H9 (cell line): ENCODE measurements at regions not wholly inside any gene's neighbourhood (a gene's known extent, or its start where the extent isn't known, plus 50 kb on each side); places are given as distances from the start of the nearest gene placed in this dataset.

Source experiments
- DNase-seq: peaks from one replicate; pipeline ENCODE4 v3.0.0-alpha.2; 2017
- H2AFZ ChIP-seq: one replicate; pipeline ENCODE4 v1.6.1; 2013; ENCODE audit warnings: mild to moderate bottlenecking, low read length, control low read depth, moderate library complexity
- H2AK5ac ChIP-seq: 2 replicates; pipeline ENCODE4 v1.6.1; 2013; ENCODE audit warnings: low read length, control low read depth, mixed read lengths; ENCODE audit not compliant: insufficient read length
- H2BK120ac ChIP-seq: one replicate; pipeline ENCODE4 v1.6.1; 2013; ENCODE audit warnings: low read depth, mild to moderate bottlenecking, low read length, control low read depth, inconsistent platforms; ENCODE audit not compliant: poor library complexity, severe bottlenecking
- H2BK12ac ChIP-seq: 2 replicates; pipeline ENCODE4 v1.6.1; 2013; ENCODE audit warnings: low read length, control low read depth, mixed read lengths, low read depth; ENCODE audit not compliant: insufficient read length
- H2BK15ac ChIP-seq: 2 replicates; pipeline ENCODE4 v1.6.1; 2013; ENCODE audit warnings: low read depth, low read length, control low read depth
- H2BK20ac ChIP-seq: one replicate; pipeline ENCODE4 v1.6.1; 2013; ENCODE audit warnings: low read depth, mild to moderate bottlenecking, low read length, control low read depth, inconsistent platforms; ENCODE audit not compliant: poor library complexity, severe bottlenecking
- H2BK5ac ChIP-seq: 2 replicates; pipeline ENCODE4 v1.6.1; 2013; ENCODE audit warnings: low read length, control low read depth, mixed read lengths; ENCODE audit not compliant: insufficient read length
- H3K14ac ChIP-seq: 2 replicates; pipeline ENCODE4 v1.6.1; 2013; ENCODE audit warnings: low read length, control low read depth; ENCODE audit not compliant: insufficient read depth
- H3K18ac ChIP-seq: 2 replicates; pipeline ENCODE4 v1.6.1; 2013; ENCODE audit warnings: low read depth, mild to moderate bottlenecking, mixed read lengths, low read length, control low read depth; ENCODE audit not compliant: insufficient read length
- H3K23ac ChIP-seq: 2 replicates; pipeline ENCODE4 v1.6.1; 2013; ENCODE audit warnings: low read length, control low read depth, mixed read lengths, low read depth; ENCODE audit not compliant: insufficient read length
- H3K23me2 ChIP-seq: 2 replicates; pipeline ENCODE4 v1.6.1; 2013; ENCODE audit warnings: low read depth, mild to moderate bottlenecking, mixed read lengths, low read length, control low read depth; ENCODE audit not compliant: insufficient read length, poor library complexity, severe bottlenecking
- H3K27ac ChIP-seq: 2 replicates; pipeline ENCODE4 v1.5.1; 2013; ENCODE audit warnings: low read length, control low read depth, mixed read lengths, low read depth; ENCODE audit not compliant: insufficient read length
- H3K27me3 ChIP-seq: 2 replicates; pipeline ENCODE4 v1.6.1; 2013; ENCODE audit warnings: low read length, control low read depth, inconsistent platforms; ENCODE audit not compliant: insufficient read depth
- H3K4ac ChIP-seq: 2 replicates; pipeline ENCODE4 v1.6.1; 2013; ENCODE audit warnings: low read depth, mild to moderate bottlenecking, control low read depth, inconsistent platforms, low read length, moderate library complexity
- H3K4me1 ChIP-seq: 2 replicates; pipeline ENCODE4 v1.6.1; 2013; ENCODE audit warnings: low read length, control low read depth, inconsistent platforms; ENCODE audit not compliant: insufficient read depth
- H3K4me2 ChIP-seq: 2 replicates; pipeline ENCODE4 v1.6.1; 2013; ENCODE audit warnings: low read length, control low read depth, mixed read lengths; ENCODE audit not compliant: insufficient read length, insufficient read depth
- H3K56ac ChIP-seq: 2 replicates; pipeline ENCODE4 v1.6.1; 2013; ENCODE audit warnings: low read depth, mild to moderate bottlenecking, mixed read lengths, low read length, control low read depth; ENCODE audit not compliant: insufficient read length
- H3K79me1 ChIP-seq: 2 replicates; pipeline ENCODE4 v1.6.1; 2013; ENCODE audit warnings: low read depth, mild to moderate bottlenecking, moderate library complexity, low read length, control low read depth, inconsistent platforms; ENCODE audit not compliant: insufficient read depth, poor library complexity, severe bottlenecking
- H3K79me2 ChIP-seq: 2 replicates; pipeline ENCODE4 v1.6.1; 2013; ENCODE audit warnings: low read length, control low read depth, inconsistent platforms; ENCODE audit not compliant: insufficient read depth
- H3K9ac ChIP-seq: 2 replicates; pipeline ENCODE4 v1.6.1; 2013; ENCODE audit warnings: low read length, control low read depth, mixed read lengths; ENCODE audit not compliant: insufficient read length; ENCODE audit errors: extremely low read depth
- H3K9me3 ChIP-seq: one replicate; pipeline ENCODE4 v1.6.1; 2013; ENCODE audit warnings: low read depth, low read length, inconsistent platforms; ENCODE audit not compliant: control insufficient read depth
- H3T11ph ChIP-seq: one replicate; pipeline ENCODE4 v1.6.1; 2013; ENCODE audit warnings: mild to moderate bottlenecking, low read length, control low read depth, inconsistent platforms
- H4K20me1 ChIP-seq: one replicate; pipeline ENCODE4 v1.6.1; 2013; ENCODE audit not compliant: control insufficient read depth, insufficient read length, insufficient read depth
- H4K5ac ChIP-seq: 2 replicates; pipeline ENCODE4 v1.6.1; 2013; ENCODE audit warnings: low read depth, mild to moderate bottlenecking, mixed read lengths, low read length, control low read depth; ENCODE audit not compliant: insufficient read length
- H4K8ac ChIP-seq: replicated peaks from 2 replicates; pipeline ENCODE4 v1.6.1; 2013; ENCODE audit warnings: low read length, control low read depth, mixed read lengths, low read depth; ENCODE audit not compliant: insufficient read length
- H4K91ac ChIP-seq: 2 replicates; pipeline ENCODE4 v1.6.1; 2013; ENCODE audit warnings: low read depth, mild to moderate bottlenecking, moderate library complexity, mixed read lengths, low read length, control low read depth; ENCODE audit not compliant: insufficient read length
- H3K27ac Mint-ChIP-seq, 3 experiments: 2 replicates in 2 of 3; 3 replicates in 1 of 3; pipeline ENCODE4 v1.8.0; 2020 to 2021; ENCODE audit warnings: mixed read lengths in 3 of 3, mild to moderate bottlenecking in 1 of 3, moderate library complexity in 1 of 3
- H3K27me3 Mint-ChIP-seq: 2 replicates; pipeline ENCODE4 v1.8.0; 2021; ENCODE audit warnings: low read depth, mild to moderate bottlenecking, moderate library complexity, mixed read lengths
- H3K36me3 Mint-ChIP-seq, 3 experiments: 2 replicates in 2 of 3; 3 replicates in 1 of 3; pipeline ENCODE4 v1.8.0; 2020 to 2021; ENCODE audit warnings: low read depth in 3 of 3, mixed read lengths in 3 of 3; ENCODE audit not compliant: insufficient read depth in 1 of 3
- H3K4me1 Mint-ChIP-seq, 2 experiments: 2 replicates each; pipeline ENCODE4 v1.8.0; 2020; ENCODE audit warnings: mixed read lengths in 2 of 2
- H3K4me3 Mint-ChIP-seq, 2 experiments: 2 replicates in 1 of 2; 3 replicates in 1 of 2; pipeline ENCODE4 v1.8.0; 2020 to 2021; ENCODE audit warnings: mild to moderate bottlenecking in 2 of 2, mixed read lengths in 2 of 2, moderate library complexity in 1 of 2
- H3K9me3 Mint-ChIP-seq, 2 experiments: 2 replicates in 1 of 2; 3 replicates in 1 of 2; pipeline ENCODE4 v1.8.0; 2020; ENCODE audit warnings: mild to moderate bottlenecking in 2 of 2, mixed read lengths in 2 of 2, moderate library complexity in 1 of 2
- CTCF ChIP-seq: fragments of 200-600 bp; sonication (generic); conservative IDR thresholded peaks from 3 replicates; pipeline ENCODE4 v1.8.0; 2021; ENCODE audit warnings: antibody characterized with exemption, mild to moderate bottlenecking
- WGBS: extraction: QIAGEN DNeasy Blood & Tissue Kit; methylation state at CpG from one replicate; pipeline ENCODE4 v1.1.7; 2013; ENCODE audit warnings: missing lambda C conversion rate, low lambda C conversion rate, mixed read lengths; ENCODE audit not compliant: insufficient read length; ENCODE audit errors: extremely low coverage; 5-methylcytosine and 5-hydroxymethylcytosine counted together

GRCh38 chr14:26947265-26947664 lies 349.4 kb upstream of the NOVA1 start:
- H3K9me3 ChIP-seq = no peaks in the 10 kb centered on the region
- no peak overlapping the region for H2AK5ac ChIP-seq
- no peak overlapping the region for H3K27ac Mint-ChIP-seq
- no peak overlapping the region for H2BK20ac ChIP-seq
- no peak overlapping the region for H2BK120ac ChIP-seq
- no peak overlapping the region for H3K4me2 ChIP-seq
- H3K14ac ChIP-seq = no peak overlapping the region
- DNase-seq = no peak
- TF ChIP-seq CTCF = no peak
- no peak overlapping the region for H3K56ac ChIP-seq
- no peak overlapping the region for H2AFZ ChIP-seq
- no peaks in the 10 kb centered on the region for H3K23me2 ChIP-seq
- H4K5ac ChIP-seq = no peak overlapping the region
- H3K79me1 ChIP-seq = no peaks in the 10 kb centered on the region
- H3K27me3 ChIP-seq = no peaks in the 10 kb centered on the region
- no peak overlapping the region for H3T11ph ChIP-seq
- no peak overlapping the region for H3K4me3 Mint-ChIP-seq
- H3K4ac ChIP-seq = no peak overlapping the region
- peaks cover 15 to 17% of the 10 kb centered on the region in 2 experiments for H3K4me1 Mint-ChIP-seq
- no peaks in the 10 kb centered on the region for H3K27me3 Mint-ChIP-seq
- no peak overlapping the region for H3K23ac ChIP-seq
- no peak overlapping the region for H2BK5ac ChIP-seq
- WGBS = no CpG with 5 or more reads among the region's 1 CpG
- no peak overlapping the region for H3K9ac ChIP-seq
- H2BK12ac ChIP-seq = no peak overlapping the region
- H3K9me3 Mint-ChIP-seq = peaks cover 5 to 10% of the 10 kb centered on the region in 2 experiments; a peak in 4 of 5 replicates
- H3K79me2 ChIP-seq = no peaks in the 10 kb centered on the region
- H3K27ac ChIP-seq = no peak overlapping the region
- no peaks in the 10 kb centered on the region; the same call in 1 of the 2 replicates for H3K4me1 ChIP-seq
- no peaks in the 10 kb centered on the region for H4K20me1 ChIP-seq
- no peak overlapping the region for H4K91ac ChIP-seq
- peaks cover 0 to 7% (median 0%) of the 10 kb centered on the region in 3 experiments; a peak in 2 of 7 replicates for H3K36me3 Mint-ChIP-seq
- H2BK15ac ChIP-seq = no peak overlapping the region
- H4K8ac ChIP-seq = no peak overlapping the region
- no peak overlapping the region for H3K18ac ChIP-seq
